IMR-90 (cell line): ENCODE measurements at regions not wholly inside any gene's neighbourhood (a gene's known extent, or its start where the extent isn't known, plus 50 kb on each side); places are given as distances from the start of the nearest gene placed in this dataset.

Source experiments
- ATAC-seq: fragments of 200-7000 bp; cut with Tn5 transposase; 2 replicates; pipeline ENCODE4 v1.9.1; 2020; ENCODE audit warnings: low read depth, mild to moderate bottlenecking, moderate library complexity
- BruUV-seq: library from RNA; stranded (reverse); fragments of 400-500 nt; replicated peaks from 2 replicates; lab custom pipeline; 2021; lab: Mats Ljungman, UMichigan
- CTCF ChIA-PET: fragments of 300-600 bp; formaldehyde crosslinking; extraction: SDS; loops from one replicate; lab custom pipeline; 2021; ENCODE audit warnings: antibody characterized with exemption; lab: Yijun Ruan, JAX
- POLR2A ChIA-PET: fragments of 300-600 bp; sonication (Branson Sonifier 250); formaldehyde crosslinking; loops from one replicate; lab custom pipeline; 2022; ENCODE audit warnings: antibody characterized with exemption; ENCODE audit not compliant: unreplicated experiment; lab: Charles Lee
- DNase-seq: peaks from one replicate; pipeline ENCODE4 v3.0.0; 2013
- H2AFZ ChIP-seq: replicated peaks from 2 replicates; pipeline ENCODE3; 2013; ENCODE audit warnings: low read length, mild to moderate bottlenecking; ENCODE audit not compliant: poor library complexity
- H2AK5ac ChIP-seq: 2 replicates; pipeline ENCODE4 v1.6.1; 2013; ENCODE audit warnings: low read depth, low read length, inconsistent platforms
- H2AK9ac ChIP-seq: replicated peaks from 2 replicates; pipeline ENCODE3; 2013; ENCODE audit warnings: mild to moderate bottlenecking, low read depth, low read length, moderate library complexity; ENCODE audit not compliant: poor library complexity
- H2BK120ac ChIP-seq: 2 replicates; pipeline ENCODE4 v1.6.1; 2013; ENCODE audit warnings: low read depth, low read length, inconsistent platforms
- H2BK15ac ChIP-seq: 3 replicates; pipeline ENCODE4 v1.6.1; 2013; ENCODE audit warnings: low read depth, low read length, inconsistent platforms
- H2BK20ac ChIP-seq: 2 replicates; pipeline ENCODE4 v1.6.1; 2013; ENCODE audit warnings: low read depth, mild to moderate bottlenecking, inconsistent platforms, low read length, moderate library complexity
- H2BK5ac ChIP-seq: 2 replicates; pipeline ENCODE4 v1.6.1; 2013; ENCODE audit warnings: mild to moderate bottlenecking, low read depth, low read length, inconsistent platforms; ENCODE audit not compliant: poor library complexity, severe bottlenecking
- H3K14ac ChIP-seq: replicated peaks from 2 replicates; pipeline ENCODE4 v1.6.1; 2013; ENCODE audit warnings: low read depth, low read length, inconsistent platforms
- H3K18ac ChIP-seq: 2 replicates; pipeline ENCODE4 v1.6.1; 2013; ENCODE audit warnings: low read depth, low read length, control low read depth
- H3K23ac ChIP-seq: 2 replicates; pipeline ENCODE4 v1.6.1; 2013; ENCODE audit warnings: low read depth, low read length, inconsistent platforms
- H3K27ac ChIP-seq: 2 replicates; pipeline ENCODE4 v1.5.1; 2013; ENCODE audit warnings: mild to moderate bottlenecking, control low read depth, low read length; ENCODE audit not compliant: insufficient read depth
- H3K27me3 ChIP-seq: 2 replicates; pipeline ENCODE4 v1.6.1; 2013; ENCODE audit warnings: low read length; ENCODE audit not compliant: control insufficient read depth, insufficient read depth
- H3K36me3 ChIP-seq: 2 replicates; pipeline ENCODE4 v1.6.1; 2013; ENCODE audit warnings: low read length, mixed read lengths; ENCODE audit not compliant: control insufficient read depth, insufficient read depth
- H3K4ac ChIP-seq: 2 replicates; pipeline ENCODE4 v1.6.1; 2013; ENCODE audit warnings: low read depth, low read length, inconsistent platforms
- H3K4me1 ChIP-seq: 2 replicates; pipeline ENCODE4 v1.6.1; 2013; ENCODE audit warnings: low read length, mixed read lengths; ENCODE audit not compliant: control insufficient read depth, insufficient read depth
- H3K4me2 ChIP-seq: 2 replicates; pipeline ENCODE4 v1.6.1; 2013; ENCODE audit warnings: low read depth, mild to moderate bottlenecking, control low read depth, low read length, moderate library complexity
- H3K4me3 ChIP-seq: 2 replicates; pipeline ENCODE4 v1.5.1; 2013; ENCODE audit warnings: low read depth, mild to moderate bottlenecking, control low read depth, low read length, moderate library complexity; ENCODE audit not compliant: insufficient read depth
- H3K56ac ChIP-seq: 2 replicates; pipeline ENCODE4 v1.6.1; 2013; ENCODE audit warnings: low read length, inconsistent platforms; ENCODE audit not compliant: insufficient read depth; ENCODE audit errors: extremely low read depth
- H3K79me1 ChIP-seq, 2 experiments: 2 replicates each; pipeline ENCODE4 v1.6.1; 2013; ENCODE audit warnings: low read length in 2 of 2, inconsistent platforms in 1 of 2, low read depth in 1 of 2
- H3K9ac ChIP-seq: 2 replicates; pipeline ENCODE4 v1.6.1; 2013; ENCODE audit warnings: low read depth, low read length, control low read depth
- H3K9me1 ChIP-seq: 2 replicates; pipeline ENCODE4 v1.6.1; 2013; ENCODE audit warnings: low read length, inconsistent platforms; ENCODE audit not compliant: insufficient read depth
- H3K9me3 ChIP-seq: 2 replicates; pipeline ENCODE4 v1.6.1; 2013; ENCODE audit warnings: low read length; ENCODE audit not compliant: control insufficient read depth, insufficient read depth
- H4K20me1 ChIP-seq: 2 replicates; pipeline ENCODE4 v1.6.1; 2013; ENCODE audit warnings: low read length, inconsistent platforms; ENCODE audit not compliant: insufficient read depth
- H4K5ac ChIP-seq: 2 replicates; pipeline ENCODE4 v1.6.1; 2013; ENCODE audit warnings: mild to moderate bottlenecking, low read depth, low read length, control low read depth
- H4K8ac ChIP-seq, 2 experiments: 2 replicates each; pipeline ENCODE4 v1.6.1; 2013; ENCODE audit warnings: low read depth in 2 of 2, low read length in 2 of 2, control low read depth in 1 of 2, inconsistent platforms in 1 of 2
- H4K91ac ChIP-seq: 2 replicates; pipeline ENCODE4 v1.6.1; 2013; ENCODE audit warnings: low read depth, low read length, inconsistent platforms; ENCODE audit not compliant: insufficient read depth
- CEBPB ChIP-seq: IDR thresholded peaks from 2 replicates; pipeline ENCODE4 v1.6.1; 2012; ENCODE audit warnings: low read depth, low read length, improper control_type of control experiment
- CHD1 ChIP-seq: IDR thresholded peaks from 2 replicates; pipeline ENCODE4 v1.6.1; 2012; ENCODE audit warnings: low read depth, low read length, improper control_type of control experiment
- CTCF ChIP-seq: conservative IDR thresholded peaks from 2 replicates; pipeline ENCODE4 v1.5.1; 2012; ENCODE audit warnings: mild to moderate bottlenecking, low read depth, low read length, improper control_type of control experiment
- MAFK ChIP-seq: IDR thresholded peaks from 2 replicates; pipeline ENCODE4 v1.6.1; 2012; ENCODE audit warnings: low read depth, low read length, improper control_type of control experiment
- MXI1 ChIP-seq: IDR thresholded peaks from 2 replicates; pipeline ENCODE4 v1.6.1; 2012; ENCODE audit warnings: low read depth, mild to moderate bottlenecking, low read length, moderate library complexity, borderline replicate concordance
- RAD21 ChIP-seq: IDR thresholded peaks from 2 replicates; pipeline ENCODE4 v1.6.1; 2012; ENCODE audit warnings: low read length, improper control_type of control experiment
- RFX5 ChIP-seq: IDR thresholded peaks from 2 replicates; pipeline ENCODE4 v1.8.0; 2012; ENCODE audit warnings: low read depth, mild to moderate bottlenecking, low read length, moderate library complexity
- SMC3 ChIP-seq: fragments of 150-350 bp; IDR thresholded peaks from 2 replicates; pipeline ENCODE4 v1.6.1; 2016; ENCODE audit warnings: low read depth, mild to moderate bottlenecking, antibody characterized with exemption, low read length, moderate library complexity
- WGBS, 2 experiments: methylation state at CpG; one replicate each; pipeline versions ENCODE4 v1.1.5 to v1.1.7; 2013; ENCODE audit warnings: missing lambda C conversion rate in 2 of 2; ENCODE audit not compliant: insufficient read length in 1 of 2; ENCODE audit errors: extremely low coverage in 2 of 2; 5-methylcytosine and 5-hydroxymethylcytosine counted together
- dilution Hi-C: fragments of 300-500 bp; cut with HindIII; formaldehyde crosslinking; loops from one replicate; pipeline ENCODE4 v1.14.3; 2018; ENCODE audit warnings: low sequenced_read_pairs; ENCODE audit not compliant: unreplicated experiment
- in situ Hi-C: fragments of 300-500 bp; cut with MboI; formaldehyde crosslinking; loops from 3 replicates; pipeline ENCODE4 v1.14.3; 2019; ENCODE audit warnings: low sequenced_read_pairs, inconsistent platforms, mixed read lengths
- intact Hi-C: fragments of 100-400 bp; cut with micrococcal nuclease; formaldehyde crosslinking; loops from 2 replicates; pipeline ENCODE4 v1.10.0; 2022

- TF ChIP-seq RFX5 (no peak), MAFK (no peak), MXI1 (no peak), CHD1 (no peak), CTCF (no peak), RAD21 (no peak), CEBPB (no peak), SMC3 (no peak)
- intact Hi-C loops (no loop called here), in situ Hi-C loops (no loop called here), dilution Hi-C loops (no loop called here)
- Histone ChIP-seq H2BK120ac (peak overlapping the region; percentile 78; the same call in 1 of the 2 replicates), H3K79me1 (no peaks in the 10 kb centered on the region), H2AFZ (no peak overlapping the region), H3K9me3 (no peaks in the 10 kb centered on the region), H2AK9ac (no peak overlapping the region), H3K4ac (peak overlapping the region; percentile 34; the same call in 1 of the 2 replicates), H2AK5ac (no peak overlapping the region), H3K27ac (no peak overlapping the region), H2BK20ac (peak overlapping the region; percentile 66; the same call in 1 of the 2 replicates), H4K20me1 (no peaks in the 10 kb centered on the region), H4K8ac (no peak overlapping the region), H2BK15ac (no peak overlapping the region), H4K91ac (no peak overlapping the region), H3K18ac (no peak overlapping the region), H3K9me1 (peaks cover 6% of the 10 kb centered on the region; the same call in 1 of the 2 replicates), H3K4me2 (no peak overlapping the region), H2BK5ac (no peak overlapping the region), H3K23ac (no peak overlapping the region), H3K14ac (0 out of 2 replicates have a peak overlapping the region, but pooled peaks have one; percentile 34), H3K36me3 (no peaks in the 10 kb centered on the region), H4K5ac (no peak overlapping the region), H3K9ac (no peak overlapping the region), H3K56ac (no peak overlapping the region), H3K27me3 (no peaks in the 10 kb centered on the region), H3K4me1 (peaks cover 7% of the 10 kb centered on the region), H3K4me3 (no peak overlapping the region)
- ATAC-seq (peak; percentile 78), DNase-seq (peak; percentile 49)
- WGBS, 2 experiments, result no CpG with 5 or more reads among the region's 3 CpGs
- CTCF ChIA-PET, result no interaction called here
- no TSS peak for BruUV-seq
- POLR2A ChIA-PET, result no interaction called here
Measured at GRCh38 chr2:150410809-150411208, 76.7 kb downstream of the RND3 start.
